ENCODE measurements at regions not wholly inside any gene's neighbourhood (a gene's known extent, or its start where the extent isn't known, plus 50 kb on each side); places are given as distances from the start of the nearest gene placed in this dataset.

DNA sequence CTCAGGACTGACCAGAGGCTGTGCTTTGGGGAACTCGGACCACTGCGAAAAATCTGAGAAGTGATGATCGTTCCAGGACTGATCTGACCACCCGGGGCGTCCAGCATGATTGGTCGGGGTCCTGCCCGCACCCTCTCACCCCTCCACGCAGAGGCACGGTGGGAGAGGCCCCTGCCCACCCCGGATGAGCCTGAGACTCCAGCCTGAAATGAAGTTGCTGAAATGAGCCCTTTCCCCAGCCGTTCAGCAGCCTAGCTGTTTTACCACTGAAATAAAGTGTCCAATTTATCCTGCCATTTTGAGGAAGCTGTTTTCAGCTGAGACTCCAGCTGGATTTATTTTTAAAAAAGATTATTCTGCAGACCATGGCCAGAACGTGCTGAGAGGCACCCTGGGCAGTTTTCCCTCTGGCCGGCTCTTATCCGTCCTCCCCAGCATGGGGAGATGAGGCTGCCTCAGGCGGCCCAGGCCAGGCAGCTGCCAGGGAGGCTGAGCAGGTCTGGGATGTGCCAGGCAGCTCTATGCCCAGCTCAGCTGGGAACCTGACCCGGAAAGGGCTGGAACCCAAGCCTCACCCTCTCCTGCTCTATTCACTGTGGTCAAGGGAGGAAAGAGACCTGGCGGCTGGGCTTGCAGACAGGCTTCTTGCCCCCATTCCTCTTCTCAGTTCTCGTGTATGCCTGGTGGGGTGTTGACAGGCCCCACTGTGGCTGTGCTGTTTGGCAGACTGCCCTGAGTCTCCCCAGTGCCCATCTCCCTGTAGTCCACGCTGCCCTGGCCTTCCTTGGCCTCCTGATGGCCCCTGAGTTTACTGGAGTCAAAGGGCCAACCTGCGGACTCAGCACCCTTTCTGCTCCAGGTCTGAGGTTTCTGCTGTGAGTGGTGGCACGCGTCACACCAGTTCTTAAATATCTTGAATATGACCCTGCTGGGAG is 161.0 kb upstream of the B3GAT1 start:
- intact Hi-C loops (cut with DNase I), result no loop called here
- 69% methylated on average over 22 of the region's 22 CpGs for WGBS
- Histone ChIP-seq H3K27me3 (replicated peaks; ENCODE audit: insufficient read depth) (no peaks in the 10 kb centered on the region), H3K27ac (no peak overlapping the region), H3K36me3 (no peaks in the 10 kb centered on the region), H3K4me1 (replicated peaks) (no peaks in the 10 kb centered on the region), H3K9me3 (no peaks in the 10 kb centered on the region), H3K4me3 (no peak overlapping the region)
- TF ChIP-seq, protein P1, sequence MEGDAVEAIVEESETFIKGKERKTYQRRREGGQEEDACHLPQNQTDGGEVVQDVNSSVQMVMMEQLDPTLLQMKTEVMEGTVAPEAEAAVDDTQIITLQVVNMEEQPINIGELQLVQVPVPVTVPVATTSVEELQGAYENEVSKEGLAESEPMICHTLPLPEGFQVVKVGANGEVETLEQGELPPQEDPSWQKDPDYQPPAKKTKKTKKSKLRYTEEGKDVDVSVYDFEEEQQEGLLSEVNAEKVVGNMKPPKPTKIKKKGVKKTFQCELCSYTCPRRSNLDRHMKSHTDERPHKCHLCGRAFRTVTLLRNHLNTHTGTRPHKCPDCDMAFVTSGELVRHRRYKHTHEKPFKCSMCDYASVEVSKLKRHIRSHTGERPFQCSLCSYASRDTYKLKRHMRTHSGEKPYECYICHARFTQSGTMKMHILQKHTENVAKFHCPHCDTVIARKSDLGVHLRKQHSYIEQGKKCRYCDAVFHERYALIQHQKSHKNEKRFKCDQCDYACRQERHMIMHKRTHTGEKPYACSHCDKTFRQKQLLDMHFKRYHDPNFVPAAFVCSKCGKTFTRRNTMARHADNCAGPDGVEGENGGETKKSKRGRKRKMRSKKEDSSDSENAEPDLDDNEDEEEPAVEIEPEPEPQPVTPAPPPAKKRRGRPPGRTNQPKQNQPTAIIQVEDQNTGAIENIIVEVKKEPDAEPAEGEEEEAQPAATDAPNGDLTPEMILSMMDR (IDR thresholded peaks at IDR 0.05), result no peak
- TF ChIP-seq POLR2AphosphoS5 (IDR thresholded peaks at IDR 0.05), result no peak
- TF ChIP-seq POLR2A (IDR thresholded peaks at IDR 0.05), result no peak
- DNase-seq (ENCODE audit: low spot score), result no peak

DNA sequence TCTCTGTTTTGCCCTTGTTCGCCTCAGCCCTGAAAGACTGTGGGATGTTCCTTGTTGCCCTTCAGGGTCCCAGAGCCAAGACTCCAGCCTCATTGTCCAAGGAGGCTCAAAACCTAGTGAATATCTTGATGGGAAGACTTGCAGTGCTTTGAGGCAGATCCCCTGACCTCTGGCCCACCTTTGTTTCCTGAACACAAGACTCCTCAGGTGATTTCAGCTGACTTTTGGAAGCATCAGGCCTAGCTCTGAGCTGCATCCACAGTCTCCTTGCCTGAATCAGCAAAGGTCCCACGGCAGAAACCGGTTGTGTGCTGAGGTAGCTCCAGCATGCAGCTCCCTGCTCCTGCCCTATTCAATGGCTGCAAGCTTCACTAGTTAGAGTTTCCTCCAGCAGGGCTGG is 159.3 kb upstream of the B3GAT1 start:
- Histone ChIP-seq H3K36me3 (no peaks in the 10 kb centered on the region), H3K4me3 (no peak overlapping the region), H3K27me3 (replicated peaks; ENCODE audit: insufficient read depth) (no peaks in the 10 kb centered on the region), H3K27ac (no peak overlapping the region), H3K9me3 (no peaks in the 10 kb centered on the region), H3K4me1 (replicated peaks) (no peaks in the 10 kb centered on the region)
- 91% methylated on average over 3 of the region's 3 CpGs for WGBS
- DNase-seq (ENCODE audit: low spot score), result no peak
- intact Hi-C loops (cut with DNase I), result no loop called here
- TF ChIP-seq POLR2AphosphoS5 (IDR thresholded peaks at IDR 0.05), result no peak
- TF ChIP-seq, protein P1 (IDR thresholded peaks at IDR 0.05), result no peak
- no peak for TF ChIP-seq POLR2A (IDR thresholded peaks at IDR 0.05)

DNA sequence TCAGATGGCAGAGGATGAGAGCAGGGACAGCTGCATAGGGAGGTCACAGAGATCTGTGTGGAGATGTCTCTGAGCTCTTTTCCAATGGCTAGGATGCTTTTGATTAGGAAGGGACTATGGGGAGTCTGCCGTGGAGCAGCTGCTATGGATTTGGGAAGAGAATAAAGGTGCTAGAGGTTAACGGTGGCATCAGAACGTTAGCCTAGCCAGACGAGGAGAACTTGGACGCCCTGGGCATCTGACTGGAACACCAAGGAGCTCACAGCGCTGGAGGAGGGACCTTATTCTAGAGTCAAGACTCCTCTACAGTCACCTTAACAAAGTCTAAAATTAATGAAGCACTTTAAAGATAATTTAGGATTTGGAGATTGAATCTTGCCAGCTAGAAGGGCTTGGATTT is 157.2 kb upstream of the B3GAT1 start:
- intact Hi-C loops (cut with DNase I), result no loop called here
- no peak overlapping the region for H3K4me3 ChIP-seq
- no peaks in the 10 kb centered on the region for H3K4me1 ChIP-seq (replicated peaks)
- WGBS, result 80% methylated on average over 6 of the region's 6 CpGs
- TF ChIP-seq POLR2A (IDR thresholded peaks at IDR 0.05), result no peak
- TF ChIP-seq, protein P1 (IDR thresholded peaks at IDR 0.05), result no peak
- no peak for TF ChIP-seq POLR2AphosphoS5 (IDR thresholded peaks at IDR 0.05)
- H3K9me3 ChIP-seq, result no peaks in the 10 kb centered on the region
- no peaks in the 10 kb centered on the region for H3K36me3 ChIP-seq
- no peaks in the 10 kb centered on the region for H3K27me3 ChIP-seq (replicated peaks; ENCODE audit: insufficient read depth)
- no peak overlapping the region for H3K27ac ChIP-seq
- no peak for DNase-seq (ENCODE audit: low spot score)

DNA sequence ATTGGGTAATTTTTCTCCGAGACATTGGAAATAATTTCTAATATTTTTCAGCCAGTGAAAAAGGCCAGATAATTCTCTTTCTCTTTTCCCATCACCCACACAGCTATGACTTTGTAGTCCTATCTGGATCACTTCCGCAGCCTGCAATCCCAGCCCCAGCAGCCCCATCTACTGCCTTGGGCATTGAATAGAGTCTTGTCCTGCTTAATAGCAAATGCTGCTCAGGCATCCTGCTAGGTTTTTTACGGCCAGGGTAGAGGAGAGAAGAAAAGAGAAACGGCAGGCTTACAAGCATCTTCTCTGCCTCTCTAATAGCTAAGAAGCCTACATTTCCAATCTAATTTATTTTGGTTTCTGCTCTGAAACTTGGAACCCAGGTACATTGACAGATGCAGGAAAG is 154.3 kb upstream of the B3GAT1 start:
- H3K4me3 ChIP-seq, result no peak overlapping the region
- no peaks in the 10 kb centered on the region for H3K36me3 ChIP-seq
- no peaks in the 10 kb centered on the region for H3K4me1 ChIP-seq (replicated peaks)
- intact Hi-C loops (cut with DNase I), result no loop called here
- H3K27me3 ChIP-seq (replicated peaks; ENCODE audit: insufficient read depth), result no peaks in the 10 kb centered on the region
- no peak for DNase-seq (ENCODE audit: low spot score)
- H3K27ac ChIP-seq, result no peak overlapping the region
- TF ChIP-seq, protein P1 (IDR thresholded peaks at IDR 0.05), result no peak
- 51% methylated on average over 4 of the region's 4 CpGs for WGBS
- H3K9me3 ChIP-seq, result no peaks in the 10 kb centered on the region

DNA sequence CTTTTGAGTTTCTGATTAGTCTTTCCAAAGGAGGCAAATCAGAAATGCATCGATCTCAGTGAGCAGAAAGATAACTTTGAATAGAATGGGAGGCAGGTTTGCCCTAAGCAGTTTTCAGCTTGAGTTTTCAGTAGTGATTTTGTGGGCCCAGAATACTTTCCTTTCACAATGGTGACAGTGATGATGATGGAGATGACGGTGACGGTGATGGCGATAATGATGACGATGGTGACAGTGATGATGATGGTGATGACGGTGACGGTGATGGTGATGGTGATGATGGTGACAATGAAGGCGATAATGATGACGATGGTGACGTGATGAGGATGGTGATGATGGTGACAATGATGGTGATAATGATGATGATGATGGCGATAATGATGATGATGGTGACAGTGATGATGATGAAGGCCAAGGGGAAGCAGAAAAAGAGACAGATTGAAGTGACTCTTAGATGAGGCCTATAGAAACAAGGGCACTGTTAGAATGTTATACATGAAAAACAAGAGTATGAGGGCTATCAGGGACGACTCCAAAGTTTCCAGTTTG is 153.4 kb upstream of the B3GAT1 start:
- intact Hi-C loops (cut with DNase I), result no loop called here
- TF ChIP-seq, protein P1 (IDR thresholded peaks at IDR 0.05), result no peak
- TF ChIP-seq POLR2AphosphoS5 (IDR thresholded peaks at IDR 0.05), result no peak
- TF ChIP-seq POLR2A (IDR thresholded peaks at IDR 0.05), result no peak
- H3K4me1 ChIP-seq (replicated peaks), result no peaks in the 10 kb centered on the region
- no peaks in the 10 kb centered on the region for H3K36me3 ChIP-seq
- no peak overlapping the region for H3K27ac ChIP-seq
- H3K9me3 ChIP-seq, result no peaks in the 10 kb centered on the region
- DNase-seq (ENCODE audit: low spot score), result no peak
- 70% methylated on average over 12 of the region's 12 CpGs for WGBS
- no peaks in the 10 kb centered on the region for H3K27me3 ChIP-seq (replicated peaks; ENCODE audit: insufficient read depth)
- H3K4me3 ChIP-seq, result no peak overlapping the region

All from prostate gland (tissue), 2 donors.